ENCODE measurements at regions not wholly inside any gene's neighbourhood (a gene's known extent, or its start where the extent isn't known, plus 50 kb on each side); places are given as distances from the start of the nearest gene placed in this dataset.
A peak's percentile ranks its signal among the peaks of the same experiment; 100 is the strongest.

GRCh38 chr13:81771951-81772350, 1431.0 kb upstream of the SPRY2 start:
- Histone ChIP-seq H3K9me3 (no peaks in the 10 kb centered on the region), H3K4me1 (peaks cover 0 to 7% (median 0%) of the 10 kb centered on the region in 3 donors), H3K27ac (no peak overlapping the region), H3K4me3 (no peak overlapping the region), H3K36me3 (no peaks in the 10 kb centered on the region), H3K27me3 (no peaks in the 10 kb centered on the region)
- no peak for DNase-seq
- no peak for FAIRE-seq
- intact Hi-C loops (cut with DNase I): no loop called here
- TF ChIP-seq, protein P1, sequence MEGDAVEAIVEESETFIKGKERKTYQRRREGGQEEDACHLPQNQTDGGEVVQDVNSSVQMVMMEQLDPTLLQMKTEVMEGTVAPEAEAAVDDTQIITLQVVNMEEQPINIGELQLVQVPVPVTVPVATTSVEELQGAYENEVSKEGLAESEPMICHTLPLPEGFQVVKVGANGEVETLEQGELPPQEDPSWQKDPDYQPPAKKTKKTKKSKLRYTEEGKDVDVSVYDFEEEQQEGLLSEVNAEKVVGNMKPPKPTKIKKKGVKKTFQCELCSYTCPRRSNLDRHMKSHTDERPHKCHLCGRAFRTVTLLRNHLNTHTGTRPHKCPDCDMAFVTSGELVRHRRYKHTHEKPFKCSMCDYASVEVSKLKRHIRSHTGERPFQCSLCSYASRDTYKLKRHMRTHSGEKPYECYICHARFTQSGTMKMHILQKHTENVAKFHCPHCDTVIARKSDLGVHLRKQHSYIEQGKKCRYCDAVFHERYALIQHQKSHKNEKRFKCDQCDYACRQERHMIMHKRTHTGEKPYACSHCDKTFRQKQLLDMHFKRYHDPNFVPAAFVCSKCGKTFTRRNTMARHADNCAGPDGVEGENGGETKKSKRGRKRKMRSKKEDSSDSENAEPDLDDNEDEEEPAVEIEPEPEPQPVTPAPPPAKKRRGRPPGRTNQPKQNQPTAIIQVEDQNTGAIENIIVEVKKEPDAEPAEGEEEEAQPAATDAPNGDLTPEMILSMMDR (IDR thresholded peaks at IDR 0.05): no peak
- ATAC-seq: no peak
- 66 to 72% methylated on average over 2 of the region's 2 CpGs for WGBS, 2 donors

GRCh38 chr13:81770868-81771505, 1430.1 kb upstream of the SPRY2 start:
- TF ChIP-seq, protein P1 (IDR thresholded peaks at IDR 0.05): no peak
- no peak for FAIRE-seq
- H3K36me3 ChIP-seq: no peaks in the 10 kb centered on the region
- H3K4me1 ChIP-seq: peaks cover 0 to 7% (median 0%) of the 10 kb centered on the region in 3 donors
- 64 to 70% methylated on average over 2 of the region's 2 CpGs for WGBS, 2 donors
- H3K9me3 ChIP-seq: no peaks in the 10 kb centered on the region
- H3K27ac ChIP-seq: no peak overlapping the region
- H3K4me3 ChIP-seq: no peak overlapping the region
- DNase-seq: no peak
- H3K27me3 ChIP-seq: no peaks in the 10 kb centered on the region
- ATAC-seq: peak in 1 of 4 donors; percentile 43
- intact Hi-C loops (cut with DNase I): no loop called here

GRCh38 chr13:81762449-81762848, 1421.5 kb upstream of the SPRY2 start:
- FAIRE-seq (no peak), DNase-seq (no peak), ATAC-seq (no peak)
- Histone ChIP-seq H3K27ac (no peak overlapping the region), H3K4me3 (no peak overlapping the region), H3K4me1 (no peaks in the 10 kb centered on the region), H3K36me3 (no peaks in the 10 kb centered on the region), H3K9me3 (no peaks in the 10 kb centered on the region), H3K27me3 (no peaks in the 10 kb centered on the region)
- 61 to 68% methylated on average over 1 of the region's 1 CpG for whole genome bisulfite sequencing, 2 donors
- intact Hi-C loops (cut with DNase I): no loop called here
- TF ChIP-seq, protein P1 (IDR thresholded peaks at IDR 0.05): no peak

DNA sequence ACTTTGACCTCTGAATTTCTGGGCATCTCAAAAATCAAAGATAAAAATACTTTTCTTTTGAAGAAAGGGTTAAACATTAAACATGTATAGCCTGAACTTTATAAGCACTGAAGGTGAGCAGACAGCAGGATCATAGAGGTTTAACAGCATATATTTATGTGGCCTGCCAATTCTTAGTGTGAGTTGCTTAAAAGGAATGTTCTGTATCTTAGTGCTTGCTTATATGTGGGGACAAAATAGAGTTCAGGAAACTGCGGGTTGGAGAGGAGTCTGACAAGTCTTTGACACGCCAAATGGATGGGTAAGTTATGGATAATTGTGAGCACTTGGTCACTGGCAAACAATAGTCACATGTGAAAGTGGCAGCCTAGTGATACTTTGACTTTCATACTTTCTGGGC, 1419.4 kb upstream of the SPRY2 start:
- FAIRE-seq (no peak), DNase-seq (no peak), ATAC-seq (no peak)
- H3K9me3 ChIP-seq: no peaks in the 10 kb centered on the region
- no peaks in the 10 kb centered on the region for H3K36me3 ChIP-seq
- intact Hi-C loops (cut with DNase I): no loop called here
- no peaks in the 10 kb centered on the region for H3K27me3 ChIP-seq
- H3K4me3 ChIP-seq: no peak overlapping the region
- no peak overlapping the region for H3K27ac ChIP-seq
- 73 to 84% methylated on average over 2 of the region's 2 CpGs for WGBS, 2 donors
- H3K4me1 ChIP-seq: no peaks in the 10 kb centered on the region
- TF ChIP-seq, protein P1 (IDR thresholded peaks at IDR 0.05): no peak

DNA sequence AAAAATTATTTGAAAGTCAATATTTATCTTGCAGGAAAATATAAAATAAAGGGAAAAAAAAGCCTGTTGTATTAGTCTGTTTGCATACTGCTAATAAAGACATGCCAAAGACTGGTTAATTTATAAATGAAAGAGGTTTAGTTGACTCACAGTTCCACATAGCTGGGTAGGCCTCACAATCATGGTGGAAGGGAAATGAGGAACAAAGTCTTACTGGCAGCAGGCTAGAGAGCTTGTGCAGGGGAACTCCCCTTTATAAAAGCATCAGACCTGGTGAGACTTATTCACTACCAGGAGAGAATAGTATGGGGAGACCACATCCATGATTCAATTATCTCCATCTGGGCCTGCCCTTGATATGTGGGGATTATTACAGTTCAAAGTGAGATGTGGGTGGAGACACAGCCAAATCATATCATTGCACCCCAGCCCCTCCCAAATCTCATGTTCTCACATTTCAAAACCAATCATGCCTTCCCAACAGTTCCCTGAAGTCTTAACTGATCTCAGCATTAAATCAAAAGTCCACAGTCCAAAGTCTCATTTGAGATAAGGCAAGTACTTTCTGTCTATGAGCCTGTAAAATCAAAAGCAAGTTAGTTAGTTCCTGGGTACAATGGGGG, 1416.5 kb upstream of the SPRY2 start:
- Histone ChIP-seq H3K27me3 (no peaks in the 10 kb centered on the region), H3K36me3 (no peaks in the 10 kb centered on the region), H3K9me3 (no peaks in the 10 kb centered on the region), H3K4me3 (no peak overlapping the region), H3K27ac (no peak overlapping the region), H3K4me1 (no peaks in the 10 kb centered on the region)
- DNase-seq (no peak), FAIRE-seq (no peak), ATAC-seq (no peak)
- intact Hi-C loops (cut with DNase I): no loop called here
- TF ChIP-seq, protein P1 (IDR thresholded peaks at IDR 0.05): no peak

Data from pancreas (tissue), 10 donors.